HG02885 (cell line): ENCODE measurements at regions not wholly inside any gene's neighbourhood (a gene's known extent, or its start where the extent isn't known, plus 50 kb on each side); places are given as distances from the start of the nearest gene placed in this dataset.
A peak's percentile ranks its signal among the peaks of the same experiment; 100 is the strongest.

Experiments
- ATAC-seq: cut with Tn5 transposase; IDR thresholded peaks from one replicate; pipeline ENCODE4 v1.9.1; 2021; ENCODE audit warnings: mild to moderate bottlenecking; ENCODE audit not compliant: unreplicated experiment, poor library complexity

DNA sequence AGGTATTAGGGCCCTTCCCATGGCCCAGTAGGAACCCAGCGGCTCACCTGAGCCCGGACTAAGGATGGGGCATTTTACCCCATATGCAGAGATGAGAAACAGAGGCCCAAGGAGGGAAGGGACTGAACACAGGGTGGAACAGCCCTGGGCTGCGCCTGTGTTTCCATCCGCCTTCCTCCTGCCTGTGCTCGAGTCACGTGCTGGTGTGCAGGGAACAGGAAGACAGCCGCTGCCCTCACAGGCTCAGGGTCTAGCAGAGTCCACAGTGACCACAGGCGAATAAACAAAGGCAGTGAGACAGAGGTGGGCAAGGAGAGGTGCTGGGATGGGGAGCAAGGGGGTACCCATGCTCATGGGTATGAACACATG is 129.4 kb downstream of the C9orf50 start:
- no peak for ATAC-seq

DNA sequence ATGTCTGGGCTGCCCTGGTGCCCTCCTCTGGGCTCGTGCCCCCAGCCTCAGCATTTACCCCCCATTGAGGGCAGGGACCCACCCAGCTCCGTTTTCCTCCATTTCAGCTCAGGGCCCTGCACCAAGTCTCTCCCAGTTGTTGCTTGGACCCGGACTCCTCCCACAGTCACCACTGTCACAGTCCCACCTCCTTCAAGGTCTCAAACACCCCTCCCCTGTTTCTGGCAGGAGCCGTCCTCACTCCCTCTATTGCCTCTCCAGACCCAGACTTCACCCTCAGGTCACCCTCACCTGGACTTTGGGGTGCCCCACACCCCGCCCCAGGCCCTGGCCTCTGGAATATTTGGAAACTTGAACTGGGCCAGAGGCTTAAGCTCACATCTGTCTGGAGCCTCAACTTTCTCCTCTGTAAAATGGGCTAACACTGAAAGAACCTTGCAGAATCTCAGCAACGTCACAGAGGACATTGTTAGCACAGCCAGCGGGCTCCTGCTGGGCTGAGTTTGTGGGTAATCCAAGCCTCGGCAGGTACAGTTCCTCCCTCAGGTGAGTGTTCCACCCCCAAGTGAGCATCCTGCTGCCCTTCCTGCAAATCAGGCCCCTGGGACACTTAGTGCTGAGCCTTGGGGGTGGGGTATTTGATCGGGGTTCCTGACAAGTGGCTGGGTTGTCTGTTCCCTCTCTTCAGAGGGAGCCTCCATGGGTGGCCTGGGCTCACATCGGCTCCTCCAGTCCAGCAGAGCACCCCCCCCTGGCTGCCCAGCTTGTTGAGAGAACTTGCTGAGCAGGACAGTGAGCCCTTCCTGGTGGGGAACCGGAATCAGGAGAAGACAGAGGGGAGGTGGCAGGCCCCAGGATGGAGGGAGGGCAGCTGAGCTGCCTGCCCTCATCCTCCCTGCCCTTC is 130.1 kb downstream of the C9orf50 start:
- ATAC-seq: no peak

DNA sequence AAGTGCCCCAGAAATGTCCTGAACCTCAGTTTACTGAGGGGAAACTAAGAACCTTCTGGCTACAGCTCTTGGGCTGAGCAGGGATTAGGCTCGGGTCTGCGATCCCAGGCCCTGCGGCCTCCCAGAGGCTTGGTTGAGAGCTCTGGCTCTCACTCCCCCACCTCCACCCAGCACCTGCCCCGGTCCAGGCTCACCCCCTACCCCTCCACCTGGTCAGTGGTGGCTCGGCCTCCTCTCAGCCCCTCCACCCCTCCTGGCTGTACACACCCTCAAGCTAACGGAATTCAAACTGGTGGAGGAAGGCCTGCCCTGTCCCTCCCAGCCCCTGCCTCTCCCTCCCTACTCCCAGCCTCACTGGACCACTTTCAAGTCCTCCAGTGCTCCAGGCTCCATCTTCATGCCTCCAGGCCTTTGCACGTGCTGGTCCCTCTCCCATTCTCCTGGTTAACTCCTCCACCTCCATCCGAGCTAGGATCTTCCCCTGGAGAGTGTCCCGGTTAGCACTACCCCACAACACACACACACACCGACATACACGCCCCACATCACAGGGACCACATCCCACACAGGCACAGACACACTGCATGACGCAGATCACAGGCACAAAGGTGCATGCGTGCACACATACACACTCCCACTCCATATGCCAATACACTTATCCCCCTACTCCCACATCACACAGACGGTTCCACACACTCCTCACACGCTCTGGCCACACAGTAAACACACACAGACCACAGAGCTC is 130.9 kb downstream of the C9orf50 start:
- no peak for ATAC-seq

DNA sequence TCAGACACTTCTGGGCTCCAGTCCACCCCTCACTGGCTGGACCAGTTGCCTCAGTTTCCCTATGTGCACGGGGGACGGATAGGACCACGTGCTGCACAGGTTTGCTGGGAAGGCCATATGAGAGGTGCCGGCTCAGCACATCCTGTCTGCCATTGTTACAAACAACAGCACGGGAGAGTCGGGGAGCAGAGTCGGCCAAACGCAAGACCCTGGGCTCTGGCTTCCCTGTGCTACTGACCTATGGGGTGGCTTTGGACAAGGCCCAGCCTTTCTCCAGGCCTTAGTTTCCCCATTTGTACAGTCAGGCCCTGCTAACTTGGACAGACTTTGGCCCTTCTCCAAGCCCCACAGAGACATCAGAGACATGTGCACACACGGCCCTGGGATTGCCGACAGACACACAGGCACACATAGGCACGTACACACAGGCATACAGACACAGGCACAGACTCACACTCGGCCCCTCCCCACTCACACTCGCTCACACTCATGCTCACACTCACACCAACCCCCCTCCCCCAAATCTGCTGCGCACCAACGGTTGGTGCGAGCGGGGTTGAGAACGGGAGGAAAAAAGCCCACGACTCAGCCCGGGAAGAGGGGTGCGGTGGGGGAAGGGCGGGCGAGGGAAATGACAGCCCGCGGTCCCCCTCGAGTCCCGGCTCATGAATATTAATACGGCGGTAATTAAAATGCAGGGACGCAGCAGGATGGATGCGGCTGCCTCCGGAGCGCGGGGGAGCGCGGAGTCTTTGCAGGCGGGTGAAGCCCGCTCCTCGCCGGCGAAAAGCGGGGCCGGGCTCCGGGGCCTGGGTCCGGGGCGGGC is 133.0 kb downstream of the C9orf50 start:
- ATAC-seq: peak; percentile 16

DNA sequence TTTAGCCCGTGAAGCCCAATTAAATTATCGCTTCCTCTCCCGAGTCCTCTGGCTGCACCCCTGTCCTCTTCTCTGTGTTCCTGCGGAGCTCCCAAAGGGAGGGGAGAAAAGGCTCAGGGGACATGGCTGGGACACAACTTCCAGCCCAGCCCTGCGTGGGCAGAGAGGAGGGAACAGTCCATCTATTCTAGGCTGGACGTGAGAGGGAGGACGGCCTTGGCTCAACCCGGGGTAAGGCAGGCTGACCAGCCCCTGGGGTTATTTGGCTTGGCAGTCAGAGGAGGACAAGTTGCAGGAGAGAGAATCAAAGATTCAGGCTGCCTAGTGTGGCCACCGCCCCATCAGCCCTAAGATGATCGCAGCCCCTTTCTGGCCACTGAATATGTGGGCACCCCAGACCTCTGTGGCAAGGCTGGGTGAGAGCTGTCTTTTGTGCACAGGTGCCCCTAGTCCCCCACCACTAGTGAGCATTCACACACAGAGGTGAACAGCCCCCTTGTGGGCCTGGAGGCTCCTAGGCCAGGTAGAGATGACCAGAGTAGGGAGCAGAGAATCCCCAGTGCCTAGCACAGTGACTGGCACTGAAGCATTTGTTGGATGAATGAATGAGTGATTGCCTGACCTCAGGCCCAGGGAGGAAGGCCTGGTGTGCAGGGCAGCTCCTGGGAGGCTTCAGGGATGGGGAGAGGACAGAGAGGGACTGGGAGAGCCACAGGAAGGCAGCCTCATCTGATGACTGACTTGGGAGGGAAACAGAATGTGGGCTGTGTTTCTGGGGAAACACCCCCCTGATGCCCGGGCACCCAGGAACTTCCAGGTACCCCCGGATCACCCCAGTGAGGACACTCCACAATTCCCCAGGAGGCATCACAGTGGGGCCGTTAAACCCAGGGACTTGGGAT is 133.9 kb downstream of the C9orf50 start:
- no peak for ATAC-seq

DNA sequence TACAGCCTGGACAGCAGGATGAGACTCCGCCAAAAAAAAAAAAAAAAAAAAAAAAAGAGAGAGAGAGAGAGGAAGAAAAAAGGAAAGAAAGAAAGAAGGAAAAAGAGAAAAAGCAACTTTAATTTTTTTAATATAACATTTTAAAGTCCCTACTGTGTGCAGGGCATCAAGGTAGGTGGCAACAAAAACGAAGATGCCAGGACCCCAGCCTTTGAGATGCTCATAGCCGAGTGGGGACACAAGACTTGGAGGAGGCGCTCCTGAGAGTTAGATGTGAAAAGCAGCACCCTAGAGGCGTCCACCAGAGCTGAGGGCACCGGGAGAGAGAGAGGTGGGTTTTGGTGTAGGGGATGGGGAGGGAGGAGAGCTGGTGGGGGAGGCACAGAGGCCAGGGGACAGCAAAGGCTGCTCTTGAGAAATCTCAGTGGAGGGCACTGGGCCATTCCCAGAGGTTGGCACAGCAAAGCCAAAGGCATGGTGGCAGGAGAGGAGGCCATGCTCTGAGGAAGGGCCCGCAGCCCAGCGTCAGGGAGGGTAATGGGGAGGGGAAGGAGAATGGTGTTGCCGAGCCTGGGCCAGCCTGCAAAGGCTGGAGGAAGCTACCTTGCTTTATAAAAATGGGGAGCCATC is 135.6 kb downstream of the C9orf50 start:
- no peak for ATAC-seq

DNA sequence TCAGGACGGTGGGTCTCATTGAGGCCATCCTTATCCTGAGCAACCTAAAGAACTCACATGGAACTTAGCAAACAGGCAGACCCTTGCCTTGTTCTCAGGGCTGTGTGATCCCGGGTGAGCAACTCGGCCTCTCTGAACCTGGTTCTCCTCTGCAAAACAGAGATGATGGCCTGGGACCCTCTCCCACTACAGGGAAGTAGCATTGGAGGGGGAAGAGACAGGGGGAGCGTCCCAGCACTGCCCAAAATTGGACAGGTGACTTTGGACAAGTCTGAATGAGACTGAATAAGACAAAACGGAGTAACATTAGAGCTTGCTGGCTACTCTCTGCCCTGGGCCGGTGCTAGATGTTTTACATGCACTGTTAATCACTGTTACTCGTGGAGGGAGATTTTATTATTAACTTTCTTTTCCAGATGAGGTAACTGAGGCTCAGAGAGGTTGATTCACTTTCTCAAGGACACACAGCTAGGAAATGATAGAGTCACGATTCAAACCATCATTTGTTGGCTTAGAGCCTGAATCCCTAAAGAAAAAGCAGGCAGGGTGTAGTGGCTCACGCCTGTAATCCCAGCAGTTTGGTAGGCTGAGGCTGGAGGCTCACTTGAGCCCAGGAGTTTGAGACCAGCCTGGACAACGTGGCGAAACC is 136.4 kb downstream of the C9orf50 start:
- no peak for ATAC-seq

DNA sequence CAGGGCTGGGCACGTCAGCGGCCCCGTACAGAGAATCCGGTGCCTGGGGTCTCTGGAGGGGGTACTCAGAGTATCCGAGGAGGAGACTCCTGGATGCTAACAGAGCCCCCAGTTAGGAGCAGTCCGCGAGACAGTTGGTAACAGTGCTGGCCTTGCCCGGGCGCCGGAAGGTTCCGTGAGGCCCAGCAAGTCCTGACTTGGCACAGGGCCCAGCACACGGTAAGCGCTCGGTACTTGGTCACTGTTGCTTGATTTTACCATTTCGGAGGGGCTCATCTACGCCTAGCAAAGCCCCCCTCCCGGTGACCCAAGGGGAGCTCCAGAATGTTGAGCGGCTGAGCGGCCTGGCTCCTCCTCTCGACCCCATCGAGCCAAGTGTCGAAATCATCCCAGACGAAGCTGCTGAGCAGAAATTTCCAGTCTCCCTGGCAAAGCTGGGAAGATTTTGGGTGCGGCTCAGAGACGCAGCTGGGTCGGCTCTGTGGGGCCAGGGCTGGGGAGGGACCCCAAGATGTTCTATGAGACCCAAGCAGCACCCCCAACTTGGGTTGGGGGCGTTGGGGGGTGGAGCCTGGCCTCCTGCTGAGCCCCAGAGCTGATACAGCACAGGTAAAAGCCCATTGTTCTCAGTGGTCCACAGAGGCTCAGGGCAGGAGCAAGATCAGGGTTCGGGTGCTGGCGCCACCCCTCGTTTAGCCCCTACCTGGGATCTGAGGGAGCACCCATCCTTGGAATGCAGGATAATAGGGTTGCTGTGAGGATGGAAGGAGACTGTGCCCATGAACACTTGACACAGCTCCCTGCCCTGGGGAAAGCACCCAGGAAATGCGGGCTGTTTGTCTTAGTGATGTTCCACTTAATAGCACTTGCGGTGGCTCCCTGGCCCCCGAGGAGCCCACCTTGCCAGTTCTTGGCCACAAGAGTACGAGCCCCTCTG is 137.2 kb downstream of the C9orf50 start:
- no peak for ATAC-seq

DNA sequence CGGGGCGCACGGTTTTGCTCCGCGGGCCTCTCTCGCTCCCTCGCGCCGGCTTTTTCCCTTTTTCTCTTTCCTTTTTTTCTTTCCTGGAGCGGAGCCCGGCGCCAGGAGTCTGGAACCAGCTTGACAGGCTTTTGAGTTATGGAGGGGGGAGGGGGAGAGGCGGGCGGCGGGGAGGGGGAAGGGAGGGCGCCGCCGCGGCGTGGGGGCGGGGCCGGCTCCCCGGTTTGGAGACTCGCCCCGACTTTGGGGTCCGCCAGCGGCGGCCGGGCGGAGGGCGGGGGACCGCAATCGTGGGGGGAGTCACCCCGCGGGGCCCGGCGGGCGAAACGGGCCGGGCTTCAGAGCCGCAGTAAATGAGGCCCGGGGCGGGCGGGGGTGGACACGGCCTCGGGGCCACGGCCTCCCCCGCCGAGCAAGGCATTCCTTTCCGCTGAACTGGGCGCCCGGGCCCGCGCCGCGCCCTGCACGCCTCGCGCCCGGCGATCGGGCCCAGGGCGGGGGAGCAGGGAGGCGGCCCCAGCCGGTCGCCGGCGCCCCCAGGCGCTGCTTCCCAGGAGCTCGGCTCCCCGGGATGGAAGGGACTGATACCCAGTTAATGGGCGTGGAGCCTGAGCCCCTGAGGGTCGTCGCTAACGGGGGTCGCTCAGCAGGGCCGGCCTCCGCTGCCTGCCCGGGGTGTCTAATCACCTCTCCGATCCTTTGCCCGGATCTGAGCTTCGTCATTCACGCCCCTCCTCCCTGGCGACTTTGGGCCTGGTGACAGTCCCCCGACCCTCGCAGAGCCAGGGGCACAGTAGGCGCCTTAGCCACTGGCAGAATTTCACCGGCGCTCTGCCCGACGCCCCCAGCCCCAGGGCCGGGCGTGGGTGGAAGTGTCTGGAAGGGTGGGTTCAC is 138.1 kb downstream of the C9orf50 start:
- no peak for ATAC-seq

DNA sequence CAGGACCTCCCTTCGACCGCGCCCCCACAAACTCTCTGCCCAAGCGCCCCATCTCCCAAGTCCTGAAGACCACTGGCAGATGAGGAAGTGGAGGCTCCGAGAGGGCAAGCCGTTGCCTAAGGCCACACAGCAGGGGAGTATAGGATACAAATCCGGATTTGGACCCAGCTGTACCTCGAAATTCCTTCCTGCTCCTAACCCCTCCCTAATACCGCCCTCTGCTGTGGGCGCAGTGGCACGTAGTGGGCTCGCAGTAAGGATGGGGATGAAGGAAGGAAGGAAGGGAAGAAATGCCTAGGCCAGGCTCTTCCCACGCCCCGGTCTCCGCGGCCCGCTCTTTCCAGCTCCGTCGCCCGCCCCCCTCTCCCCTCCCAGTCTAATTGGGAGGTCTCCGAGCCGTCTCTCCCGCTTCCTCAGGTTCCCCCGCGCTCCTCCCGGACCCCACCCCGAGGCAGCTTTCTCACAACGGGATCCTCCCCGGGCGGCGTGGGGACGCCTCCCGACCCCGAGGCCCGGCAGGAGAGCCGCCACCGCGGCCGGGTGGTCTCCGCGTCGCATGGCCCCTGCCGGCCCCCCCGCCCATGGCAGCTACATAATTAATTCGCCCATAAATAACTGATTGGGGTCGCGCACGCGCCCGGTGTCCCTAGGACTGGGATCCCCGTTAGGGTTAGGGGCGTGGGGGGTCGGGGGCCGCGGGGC is 138.9 kb downstream of the C9orf50 start:
- no peak for ATAC-seq

DNA sequence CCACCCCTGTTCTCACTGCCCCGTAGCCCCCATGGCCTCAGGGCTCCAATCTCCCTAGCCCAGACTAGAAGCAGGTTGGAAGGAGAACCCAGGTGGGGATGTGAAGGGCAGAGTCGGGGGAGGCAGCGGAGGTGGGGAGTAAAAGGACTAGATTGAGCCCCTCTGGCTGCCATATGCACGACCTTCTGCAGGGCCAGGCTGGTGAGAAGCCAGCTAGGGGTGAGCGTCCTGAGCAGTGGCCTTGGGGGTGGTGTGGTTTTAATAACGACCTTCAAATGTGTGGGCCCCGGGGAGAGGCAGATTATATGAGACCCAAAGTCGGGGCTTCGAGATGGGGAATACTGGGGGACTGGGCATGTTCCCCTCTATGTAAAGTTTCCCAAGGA is 139.5 kb downstream of the C9orf50 start:
- no peak for ATAC-seq

DNA sequence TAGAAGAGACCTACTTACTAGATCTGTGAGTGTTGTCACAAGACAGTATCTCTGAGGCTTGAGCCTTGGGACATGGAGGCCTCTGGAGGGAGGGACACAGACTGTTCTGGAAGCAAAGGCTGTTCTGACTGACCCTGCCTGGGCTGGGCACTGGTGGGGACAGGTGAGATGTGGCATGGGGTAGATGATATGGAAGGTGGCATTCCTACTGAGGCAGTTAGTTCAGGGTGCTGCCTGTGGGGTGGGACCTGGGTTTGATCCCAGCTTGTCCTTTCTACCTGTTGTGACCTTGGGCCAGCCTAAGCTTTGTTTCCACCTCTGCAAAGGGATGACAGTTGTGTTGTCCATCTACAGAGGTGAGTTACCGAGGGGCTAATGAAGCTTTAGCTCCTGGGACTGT is 140.2 kb downstream of the C9orf50 start:
- no peak for ATAC-seq

DNA sequence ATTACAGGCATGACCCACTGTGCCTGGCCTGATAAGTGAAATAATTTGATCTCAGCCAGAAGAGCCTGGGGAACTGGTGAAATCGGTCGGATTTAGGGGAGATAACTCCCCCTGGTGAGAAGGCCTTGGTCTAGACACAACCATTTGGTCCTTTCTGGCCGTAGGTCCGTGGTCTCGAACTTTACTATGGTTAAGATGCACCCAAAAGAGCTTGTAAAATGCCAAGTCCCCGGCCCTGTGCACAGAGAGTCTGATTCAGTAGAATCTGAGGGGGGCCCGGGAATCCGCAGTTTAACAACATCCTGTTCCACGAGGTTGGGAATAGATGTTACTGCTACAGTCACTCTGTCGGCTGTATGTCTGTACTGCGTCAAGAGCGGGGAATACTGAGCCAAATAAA is 140.7 kb downstream of the C9orf50 start:
- ATAC-seq: no peak

DNA sequence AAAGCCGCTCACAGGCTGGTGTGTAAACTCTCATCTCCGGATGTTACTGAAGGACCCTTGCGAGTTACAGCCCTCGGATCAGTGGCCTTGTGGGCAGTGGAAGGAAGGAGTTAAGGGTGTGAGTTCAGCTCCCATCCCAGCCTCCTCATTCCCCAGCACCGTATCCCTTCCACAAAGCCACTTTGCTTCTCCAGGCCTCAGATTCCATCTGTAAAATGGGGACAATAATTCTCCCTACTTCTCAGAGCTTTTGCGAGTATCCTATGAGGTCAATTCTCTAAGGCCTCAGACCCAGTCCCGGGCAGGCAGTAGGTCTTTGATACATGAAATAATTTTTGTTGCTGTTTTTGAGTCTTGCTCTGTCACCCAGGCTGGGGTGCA is 141.3 kb downstream of the C9orf50 start:
- no peak for ATAC-seq

DNA sequence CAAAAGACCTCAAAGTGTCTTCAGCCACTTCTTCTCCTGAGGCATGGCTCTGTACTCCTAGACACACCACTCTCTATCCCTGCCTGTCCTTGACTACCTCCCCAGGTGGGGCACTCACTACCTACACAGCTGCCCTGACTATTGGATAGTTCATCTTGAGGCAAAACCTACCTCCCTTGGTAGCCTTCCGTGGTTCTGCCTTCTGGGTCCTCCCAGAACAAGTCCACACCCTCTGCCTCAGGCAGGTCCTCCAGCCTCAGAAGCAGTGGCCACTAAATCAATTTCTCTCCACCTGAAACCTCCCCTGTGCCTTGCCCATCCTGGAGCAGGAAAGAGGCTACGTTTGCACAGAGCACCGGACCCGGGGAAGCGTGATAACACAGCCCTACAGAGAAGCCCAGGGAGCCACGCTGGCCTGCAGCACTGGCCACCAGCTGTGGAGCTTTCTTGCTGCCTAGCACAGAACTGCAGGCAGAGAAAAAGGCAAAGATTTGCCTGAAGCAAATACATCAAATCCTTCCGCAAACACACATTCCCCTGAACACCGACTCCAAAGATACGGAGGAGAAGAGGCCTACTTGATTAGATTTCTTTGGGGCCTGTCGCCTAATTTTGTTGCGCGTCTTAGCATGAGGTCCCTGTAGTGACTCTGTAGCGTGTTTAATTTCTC is 141.8 kb downstream of the C9orf50 start:
- no peak for ATAC-seq

DNA sequence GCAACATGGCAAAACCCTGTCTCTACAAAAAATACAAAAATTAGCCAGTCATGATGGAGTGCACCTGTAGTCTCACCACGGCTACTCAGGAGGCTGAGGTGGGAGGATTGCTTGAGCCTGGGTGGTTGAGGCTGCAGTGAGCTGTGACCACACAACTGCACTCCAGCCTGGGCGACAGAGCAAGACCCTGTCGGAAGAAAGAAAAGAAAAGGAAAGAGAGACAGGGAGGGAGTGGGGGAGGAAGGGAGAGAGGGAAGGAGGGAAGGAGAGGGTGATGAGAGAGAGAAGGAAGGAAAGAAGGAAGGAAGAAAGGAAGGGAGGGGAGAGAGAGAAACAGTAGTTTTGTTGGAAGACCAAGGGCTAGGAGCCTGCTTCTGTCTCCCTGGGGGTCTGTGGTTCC is 142.4 kb downstream of the C9orf50 start:
- ATAC-seq: no peak
